NK-92 treated with Interleukin-12 subunit alpha and Interleukin-12 subunit beta, amount 100 ng/mL, for 24 hours (cell line): ENCODE measurements at regions not wholly inside any gene's neighbourhood (a gene's known extent, or its start where the extent isn't known, plus 50 kb on each side); places are given as distances from the start of the nearest gene placed in this dataset.

ENCODE experiments used
- DNase-seq: peaks from one replicate; lab custom pipeline; 2025; lab: John Stamatoyannopoulos, UW

DNA sequence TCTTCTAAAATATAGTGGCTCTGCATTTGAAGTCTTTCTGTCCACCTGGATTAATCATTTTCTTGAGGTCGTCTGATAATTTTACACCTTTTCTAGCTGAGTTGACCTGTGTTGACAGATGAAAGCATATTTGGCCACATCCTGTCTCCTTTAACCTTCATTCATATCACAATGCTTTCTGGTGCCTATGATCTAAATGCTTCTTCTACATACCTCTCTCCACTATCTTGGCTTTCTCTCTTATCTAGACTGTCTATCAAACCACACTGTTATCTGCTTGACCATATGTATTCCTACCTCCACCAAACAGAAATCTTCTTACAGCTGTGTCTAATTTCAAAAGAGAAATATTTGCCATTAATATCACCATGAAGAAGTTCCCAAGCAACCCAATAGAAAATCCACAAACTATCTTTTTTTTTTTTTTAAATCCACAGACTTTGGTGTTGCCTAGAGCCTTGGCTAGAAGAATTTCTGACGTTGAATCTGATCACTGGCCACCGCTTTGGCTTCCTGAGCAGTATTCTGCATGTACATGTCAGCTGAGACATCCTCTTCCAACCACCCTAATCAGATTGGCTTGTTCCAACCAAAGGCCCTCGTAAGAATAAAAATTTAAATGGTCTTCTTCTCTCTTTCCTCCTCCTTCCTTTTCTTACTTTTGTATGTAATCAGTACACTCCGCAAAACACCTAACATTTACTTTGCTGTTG, 66.3 kb upstream of the SP4 start:
- DNase-seq, result no peak

DNA sequence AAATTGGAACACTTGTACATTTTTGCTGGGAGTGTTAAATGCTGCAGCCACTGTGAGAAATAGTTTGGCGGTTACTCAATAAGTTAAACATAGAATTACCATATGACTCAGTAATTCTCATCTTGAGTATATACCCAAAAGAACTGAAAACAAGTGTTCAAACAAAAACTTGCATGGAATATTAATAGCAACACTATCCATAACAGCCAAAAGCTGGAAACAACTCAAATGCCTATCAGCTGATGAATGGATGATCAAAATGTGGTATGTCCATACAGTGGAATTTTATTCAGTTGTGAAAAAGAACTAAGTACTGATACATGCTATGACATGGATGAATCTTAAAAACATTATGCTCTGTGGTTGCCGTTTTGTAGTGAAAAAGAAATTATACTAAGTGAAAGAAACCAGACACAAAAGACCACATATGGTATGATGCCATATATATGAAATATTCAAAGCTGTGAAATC, 63.0 kb upstream of the SP4 start:
- DNase-seq, result no peak

DNA sequence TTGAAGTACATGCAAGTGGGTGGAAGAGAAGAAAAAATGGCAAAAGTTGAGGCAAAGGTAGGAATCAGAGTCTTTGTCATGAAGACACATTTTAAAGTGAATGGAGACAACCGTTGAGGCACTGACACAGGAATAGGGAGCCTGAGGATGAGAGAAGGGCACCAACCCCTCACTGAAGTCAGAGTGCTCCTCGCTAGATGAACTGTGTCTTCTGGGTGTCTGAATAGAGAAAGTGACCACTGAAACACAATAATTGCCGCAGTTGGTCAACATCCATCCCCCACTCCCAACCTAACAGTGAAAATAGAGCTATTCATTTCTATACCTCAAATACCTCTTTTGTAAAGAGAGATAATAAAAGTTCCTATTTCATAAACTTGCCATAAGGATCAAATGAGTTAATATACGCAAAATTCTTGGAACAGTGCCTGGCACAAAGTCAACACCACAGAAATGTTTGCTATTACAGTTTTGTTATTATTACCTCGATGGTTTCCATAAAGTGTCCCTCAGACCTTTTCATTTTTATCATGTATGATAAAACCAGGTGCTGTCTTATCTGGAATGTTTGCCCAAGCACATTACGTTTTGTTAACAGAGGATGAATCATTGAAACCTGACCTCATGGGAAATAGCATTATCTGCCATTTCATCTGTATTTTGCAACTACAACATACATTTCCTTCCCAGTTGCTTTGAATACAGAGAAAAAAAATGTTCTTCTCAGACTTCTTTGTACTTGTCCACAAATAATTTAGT, 61.8 kb upstream of the SP4 start:
- DNase-seq, result no peak

DNA sequence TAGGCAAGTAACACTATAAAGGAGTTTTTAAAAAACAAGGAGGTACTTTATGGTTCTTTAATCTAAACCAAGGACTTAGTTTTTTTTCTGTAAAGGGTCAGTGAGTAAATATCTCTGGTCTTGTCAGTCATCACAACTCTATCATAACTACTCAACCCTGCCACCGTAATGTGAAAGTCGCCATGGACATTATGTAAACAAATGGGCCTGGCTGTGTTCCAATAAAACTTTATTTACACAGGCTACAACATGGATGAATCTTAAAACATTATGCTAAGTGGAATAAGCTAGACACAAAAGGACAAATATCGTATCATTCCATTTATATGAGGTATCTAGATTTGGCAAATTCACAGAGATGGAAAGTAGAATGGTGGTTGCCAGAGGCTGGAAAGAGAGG, 60.8 kb upstream of the SP4 start:
- no peak for DNase-seq

DNA sequence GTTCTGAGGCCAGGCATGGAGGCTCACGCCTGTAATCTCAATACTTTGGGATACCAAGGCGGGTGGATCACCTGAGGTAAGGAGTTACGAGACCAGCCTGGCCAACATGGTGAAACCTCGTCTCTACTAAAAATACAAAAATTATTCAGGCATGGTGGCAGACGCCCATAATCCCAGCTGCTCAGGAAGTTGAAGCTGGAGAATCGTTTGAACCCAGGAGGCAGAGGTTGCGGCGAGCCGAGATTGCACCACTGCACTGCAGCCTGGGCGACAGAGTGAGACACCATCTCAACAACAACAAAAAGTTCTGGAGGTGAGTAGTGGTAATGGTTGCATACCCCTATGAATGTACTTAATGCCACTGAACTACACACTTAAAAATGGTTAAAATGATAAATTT, 60.3 kb upstream of the SP4 start:
- DNase-seq, result no peak

DNA sequence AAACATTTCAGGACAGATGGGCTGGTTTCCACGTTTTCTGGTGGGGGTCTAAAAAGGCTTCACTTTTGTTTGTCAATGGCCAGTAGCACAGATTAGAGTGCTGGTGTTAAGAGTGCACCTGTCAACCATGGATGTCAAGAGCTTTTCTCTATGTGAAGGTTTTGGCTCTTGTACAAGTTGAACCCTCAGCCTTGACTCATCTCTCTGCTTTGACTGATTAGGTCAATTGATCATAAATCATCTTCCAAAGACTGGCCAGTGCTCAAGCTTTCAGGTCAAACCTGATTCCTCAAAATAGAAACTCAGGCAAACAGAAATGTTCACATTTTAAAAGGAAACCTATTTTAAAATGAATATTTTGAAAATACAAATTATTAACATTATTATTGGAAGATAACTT, 59.6 kb upstream of the SP4 start:
- DNase-seq, result no peak

DNA sequence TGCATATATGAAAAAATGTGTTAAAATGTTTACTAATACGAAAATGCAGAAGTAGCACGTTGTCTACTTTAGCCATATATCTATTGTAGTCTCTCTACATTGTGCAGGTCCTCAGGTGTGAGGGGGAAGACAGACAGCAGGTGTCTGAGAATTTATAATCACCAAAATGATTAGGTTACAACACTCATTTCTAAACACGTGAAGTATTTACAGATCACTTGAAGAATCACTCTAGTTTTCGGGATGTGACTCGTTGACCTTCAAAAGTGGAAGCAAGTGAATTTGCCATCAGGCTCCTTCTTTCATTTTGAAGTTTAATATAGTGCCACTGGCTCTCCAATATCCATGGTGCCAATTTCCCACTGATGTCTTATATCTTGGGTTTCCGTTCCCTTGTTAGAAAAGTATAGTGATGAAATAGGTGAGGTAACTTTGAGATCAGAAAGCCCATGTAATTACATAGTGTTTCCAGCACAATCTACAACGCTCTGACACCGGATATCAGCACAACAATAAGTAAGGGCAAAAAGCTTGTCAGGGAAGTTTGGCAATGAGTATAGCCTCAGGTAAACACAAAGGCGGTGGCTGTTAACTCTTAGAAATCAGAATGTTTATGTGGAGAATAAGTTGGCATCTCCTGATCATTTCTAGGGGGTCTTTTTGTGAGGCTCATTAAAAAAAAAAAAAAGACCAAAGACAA, 57.5 kb upstream of the SP4 start:
- no peak for DNase-seq

DNA sequence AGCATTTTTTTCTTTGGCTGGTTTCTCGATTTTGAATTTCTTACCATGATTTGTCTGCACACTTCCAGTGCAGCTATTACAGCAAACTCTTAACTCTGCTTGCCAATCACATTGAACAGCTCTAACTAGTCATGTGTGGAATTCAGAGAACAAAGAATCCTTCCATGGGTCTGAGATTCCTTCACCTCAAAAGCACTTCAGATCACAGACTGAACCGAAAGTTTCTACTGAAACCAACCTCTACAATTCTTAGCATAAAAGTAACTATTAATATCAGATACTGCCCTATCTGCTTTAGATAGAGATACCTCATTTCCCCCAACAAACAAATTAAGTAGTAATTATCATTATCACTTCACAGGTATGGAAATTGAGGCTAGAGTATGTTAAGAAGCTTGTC, 56.5 kb upstream of the SP4 start:
- no peak for DNase-seq

DNA sequence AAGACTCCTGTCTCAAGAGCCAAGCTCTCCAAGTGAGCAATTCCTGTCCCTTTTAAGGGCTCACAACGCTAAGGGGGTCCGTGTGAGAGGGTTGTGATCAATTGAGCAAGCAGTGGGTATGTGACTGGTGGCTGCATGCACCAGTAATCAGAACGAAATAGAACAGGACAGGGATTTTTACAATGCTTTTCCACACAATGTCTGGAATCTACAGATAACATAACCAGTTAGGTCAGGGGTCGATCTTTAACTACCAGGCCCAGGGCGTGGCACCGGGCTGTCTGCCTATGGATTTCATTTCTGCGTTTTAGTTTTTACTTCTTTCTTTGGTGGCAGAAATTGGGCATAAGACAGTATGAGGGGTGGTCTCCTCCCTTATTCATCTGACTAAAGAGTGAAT, 54.9 kb upstream of the SP4 start:
- no peak for DNase-seq

DNA sequence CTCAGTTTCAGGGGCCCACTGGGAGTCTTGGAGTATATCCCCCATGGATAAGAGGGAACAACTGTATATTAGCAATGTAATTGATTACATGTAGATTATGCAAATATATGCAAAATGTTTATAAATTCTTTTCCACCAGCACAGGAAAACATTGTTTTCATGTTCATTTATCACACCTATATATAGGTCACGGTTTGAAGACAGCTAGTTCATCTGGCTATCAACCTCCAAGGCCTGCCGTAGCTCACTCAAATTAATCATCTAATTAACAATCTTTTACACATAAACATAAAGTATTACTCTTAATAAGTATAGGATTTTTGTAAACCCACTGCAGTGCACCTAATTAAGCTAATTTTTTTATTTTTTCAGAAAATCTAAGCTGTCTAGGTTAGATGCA, 53.7 kb upstream of the SP4 start:
- DNase-seq, result no peak

DNA sequence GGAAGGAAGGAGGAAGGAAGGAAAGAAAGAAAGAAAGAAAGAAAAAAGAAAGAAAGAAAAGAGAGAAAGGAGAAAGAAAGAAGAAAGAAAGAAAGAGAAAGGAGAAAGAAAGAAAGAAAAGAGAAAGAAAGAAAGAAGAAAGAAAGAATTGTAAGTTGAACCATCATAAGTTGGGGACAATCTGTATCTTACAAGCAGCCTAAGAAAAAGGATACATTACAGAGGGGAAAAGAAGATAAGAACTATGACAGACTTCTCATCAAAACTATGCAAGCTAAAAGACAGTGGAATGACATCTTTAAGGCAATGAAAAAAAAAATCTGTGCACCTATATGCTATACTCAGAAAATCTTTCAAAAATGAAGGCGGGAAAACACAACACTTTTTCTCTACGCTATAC, 50.3 kb upstream of the SP4 start:
- no peak for DNase-seq
